SJCRH30 (cell line): ENCODE measurements at regions not wholly inside any gene's neighbourhood (a gene's known extent, or its start where the extent isn't known, plus 50 kb on each side); places are given as distances from the start of the nearest gene placed in this dataset.

Experiments used
- DNase-seq, 2 experiments: peaks; one replicate each; pipeline ENCODE4 v3.0.0-alpha.2; 2015 to 2020
- H3K27ac ChIP-seq: fragments of 250-450 bp; sonication (Bioruptor Pico); 2 replicates; pipeline ENCODE4 v1.5.1; 2020; ENCODE audit warnings: mild to moderate bottlenecking, moderate library complexity
- H3K27me3 ChIP-seq: fragments of 250-450 bp; sonication (Bioruptor Pico); 2 replicates; pipeline ENCODE4 v1.5.1; 2020; ENCODE audit warnings: mild to moderate bottlenecking, moderate library complexity
- H3K36me3 ChIP-seq: fragments of 250-450 bp; sonication (Bioruptor Pico); 2 replicates; pipeline ENCODE4 v1.5.1; 2020; ENCODE audit warnings: mild to moderate bottlenecking, moderate library complexity
- H3K4me1 ChIP-seq: fragments of 250-450 bp; sonication (Bioruptor Pico); 2 replicates; pipeline ENCODE4 v1.5.1; 2020; ENCODE audit warnings: mild to moderate bottlenecking, moderate library complexity
- H3K4me3 ChIP-seq: fragments of 250-450 bp; sonication (Bioruptor Pico); 2 replicates; pipeline ENCODE4 v1.5.1; 2020; ENCODE audit warnings: mild to moderate bottlenecking, moderate library complexity
- H3K9me3 ChIP-seq: fragments of 250-450 bp; sonication (Bioruptor Pico); replicated peaks from 2 replicates; pipeline ENCODE4 v1.5.1; 2020; ENCODE audit warnings: mild to moderate bottlenecking, moderate library complexity

DNA sequence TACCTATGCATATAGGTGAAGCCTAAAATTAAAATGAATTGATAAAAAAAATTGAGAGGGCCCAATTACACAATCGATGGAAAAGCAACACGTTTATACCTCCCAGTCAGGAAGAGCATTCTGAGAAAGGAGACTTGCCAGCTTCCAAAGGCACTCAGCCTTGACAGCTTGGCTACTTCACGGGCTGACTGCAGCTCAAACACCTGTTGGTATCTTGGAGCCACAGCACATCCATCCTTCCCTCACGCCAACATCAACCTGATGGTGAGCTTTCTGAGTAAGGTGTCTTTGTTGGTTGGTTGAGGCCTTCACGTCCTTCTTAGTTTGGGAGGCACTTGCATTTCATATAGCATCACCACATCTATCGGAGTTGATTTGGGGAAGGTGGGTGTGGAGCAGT is 598.9 kb upstream of the DIPK2B start:
- Histone ChIP-seq H3K4me3 (no peak overlapping the region), H3K36me3 (no peaks in the 10 kb centered on the region), H3K27me3 (no peaks in the 10 kb centered on the region), H3K27ac (no peak overlapping the region), H3K4me1 (no peaks in the 10 kb centered on the region), H3K9me3 (no peaks in the 10 kb centered on the region)
- no peak for DNase-seq

DNA sequence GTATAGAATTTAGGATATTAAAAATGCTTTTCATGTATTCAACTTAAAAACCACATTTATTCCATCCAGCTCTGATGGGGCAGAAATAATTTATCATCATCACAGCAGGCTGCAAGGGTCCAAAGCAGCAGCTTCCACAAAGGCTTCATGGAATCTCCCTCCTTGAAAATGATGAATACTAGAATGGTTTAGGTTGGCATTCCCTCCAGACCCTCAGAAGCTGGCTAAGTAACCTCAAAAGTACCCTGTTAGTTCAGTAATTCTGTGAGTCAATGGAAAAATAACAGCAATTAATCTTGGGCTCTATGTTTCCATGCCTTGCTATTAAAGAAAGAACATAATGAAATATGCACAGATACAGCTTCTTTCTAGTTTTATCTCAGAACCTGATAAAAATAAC is 594.9 kb upstream of the DIPK2B start:
- H3K27ac ChIP-seq, result no peak overlapping the region
- DNase-seq, result no peak
- H3K4me3 ChIP-seq, result no peak overlapping the region
- no peaks in the 10 kb centered on the region for H3K4me1 ChIP-seq
- no peaks in the 10 kb centered on the region for H3K9me3 ChIP-seq
- H3K36me3 ChIP-seq, result no peaks in the 10 kb centered on the region
- H3K27me3 ChIP-seq, result no peaks in the 10 kb centered on the region

DNA sequence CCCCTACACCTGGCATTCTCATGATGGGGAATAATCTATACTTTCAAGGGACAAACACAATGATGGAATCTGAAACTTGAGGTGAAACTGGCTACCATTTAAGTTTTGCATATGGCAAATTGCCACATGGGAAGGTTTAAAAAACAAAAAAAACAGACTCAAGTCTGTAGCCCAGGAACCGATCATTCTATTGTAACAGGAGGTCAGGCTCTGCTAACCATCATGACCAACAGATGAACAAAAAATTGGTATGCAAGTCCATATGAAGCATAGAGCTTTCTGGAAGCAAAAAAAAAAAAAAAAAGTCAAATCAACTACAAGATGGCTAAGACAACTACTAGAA is 594.3 kb upstream of the DIPK2B start:
- Histone ChIP-seq H3K4me3 (no peak overlapping the region), H3K36me3 (no peaks in the 10 kb centered on the region), H3K4me1 (no peaks in the 10 kb centered on the region), H3K27ac (no peak overlapping the region), H3K27me3 (no peaks in the 10 kb centered on the region), H3K9me3 (no peaks in the 10 kb centered on the region)
- DNase-seq, result no peak

DNA sequence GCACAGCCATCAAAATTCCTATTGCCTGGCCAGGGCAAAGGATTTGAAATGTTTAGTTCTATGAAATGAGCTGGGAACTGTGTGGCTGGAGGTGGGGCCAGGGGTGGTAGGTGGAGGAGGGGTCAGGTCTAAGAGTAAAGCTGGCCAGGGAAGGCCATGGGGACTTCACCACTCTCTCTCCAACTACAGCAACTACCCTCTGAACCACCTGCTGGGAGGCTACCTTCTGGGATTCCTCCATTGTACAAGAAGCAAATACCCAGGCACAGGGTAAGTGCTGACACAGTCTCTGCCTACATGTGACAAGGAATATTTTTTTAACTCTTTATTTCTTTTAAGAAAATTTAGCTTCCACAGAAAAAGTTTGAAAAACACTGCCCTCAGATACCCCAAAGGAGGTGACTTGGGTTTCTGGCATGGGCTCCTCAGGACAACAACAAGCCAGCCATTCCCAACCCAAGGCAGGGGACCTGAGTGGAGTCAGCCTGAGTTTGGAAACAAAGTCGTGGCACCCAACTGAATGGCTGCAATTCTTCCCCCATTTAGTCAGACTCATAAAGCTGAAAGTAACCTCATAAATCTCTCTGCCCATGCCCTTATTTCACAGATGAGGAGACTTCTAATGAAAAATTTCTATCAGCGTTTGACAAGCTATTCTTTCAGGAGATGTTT is 593.8 kb upstream of the DIPK2B start:
- Histone ChIP-seq H3K27me3 (no peaks in the 10 kb centered on the region), H3K4me3 (no peak overlapping the region), H3K36me3 (no peaks in the 10 kb centered on the region), H3K4me1 (no peaks in the 10 kb centered on the region), H3K27ac (no peak overlapping the region), H3K9me3 (no peaks in the 10 kb centered on the region)
- DNase-seq, result no peak

DNA sequence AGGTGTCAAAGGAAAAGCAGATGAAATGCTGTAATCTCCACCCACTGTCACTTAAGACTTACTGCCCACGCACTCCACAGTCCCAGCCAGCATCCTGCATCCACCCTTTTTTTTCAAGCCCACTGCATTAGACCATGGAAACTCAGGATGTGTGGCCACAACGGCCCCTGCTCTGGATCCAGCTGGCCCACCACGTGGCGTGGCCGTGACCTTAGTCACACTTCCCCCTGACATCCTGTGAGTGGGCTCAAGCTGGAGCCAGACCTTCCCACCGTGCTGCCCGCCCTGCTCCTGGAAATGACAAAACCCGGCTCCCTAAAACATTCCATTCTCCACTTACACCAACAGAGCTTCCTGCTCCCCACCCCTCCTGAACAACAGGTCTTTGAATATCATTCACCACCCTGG is 588.3 kb upstream of the DIPK2B start:
- no peak overlapping the region for H3K4me3 ChIP-seq
- DNase-seq, result no peak
- H3K9me3 ChIP-seq, result no peaks in the 10 kb centered on the region
- H3K27ac ChIP-seq, result no peak overlapping the region
- H3K4me1 ChIP-seq, result no peaks in the 10 kb centered on the region
- no peaks in the 10 kb centered on the region for H3K36me3 ChIP-seq
- H3K27me3 ChIP-seq, result no peaks in the 10 kb centered on the region

DNA sequence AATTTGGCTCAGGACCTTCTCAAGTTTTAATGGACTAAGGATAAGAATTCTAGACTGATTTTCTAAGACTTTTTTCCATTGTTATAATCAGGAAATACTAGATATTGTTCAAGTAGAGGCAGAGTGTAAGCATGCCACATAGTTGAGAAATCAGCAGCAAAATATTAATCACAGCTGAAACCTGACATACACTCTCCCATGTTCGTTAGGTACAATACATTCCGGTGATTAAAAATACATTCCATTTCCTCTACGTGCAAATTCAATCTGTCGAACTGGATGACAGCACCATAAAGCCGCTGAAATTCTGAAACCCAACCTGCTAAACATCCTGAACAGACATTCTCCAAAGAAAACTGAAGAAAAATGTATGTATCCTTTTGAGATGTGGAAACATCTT is 587.6 kb upstream of the DIPK2B start:
- no peak for DNase-seq
- no peak overlapping the region for H3K27ac ChIP-seq
- H3K4me3 ChIP-seq, result no peak overlapping the region
- H3K27me3 ChIP-seq, result no peaks in the 10 kb centered on the region
- H3K9me3 ChIP-seq, result no peaks in the 10 kb centered on the region
- no peaks in the 10 kb centered on the region for H3K4me1 ChIP-seq
- no peaks in the 10 kb centered on the region for H3K36me3 ChIP-seq

DNA sequence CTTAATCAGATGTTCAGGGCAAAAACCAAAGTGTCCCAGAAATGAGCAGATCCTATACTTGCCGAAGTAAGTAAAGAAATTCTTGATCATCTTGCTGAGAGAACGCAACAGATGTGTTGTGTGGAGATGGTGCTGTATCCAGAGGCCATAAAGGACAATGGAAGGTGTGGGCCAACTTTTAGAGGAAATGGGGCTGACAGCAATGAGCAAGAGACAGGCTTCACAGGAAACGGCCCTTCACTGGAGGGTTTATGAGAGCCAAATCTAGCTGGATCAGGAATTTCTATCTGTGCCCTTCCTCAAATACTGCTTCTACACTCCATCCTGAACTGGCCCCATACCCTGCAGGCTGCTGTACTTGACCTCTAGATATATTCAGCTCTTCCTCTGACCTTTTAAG is 583.9 kb upstream of the DIPK2B start:
- H3K27me3 ChIP-seq, result no peaks in the 10 kb centered on the region
- no peak overlapping the region for H3K4me3 ChIP-seq
- no peaks in the 10 kb centered on the region for H3K4me1 ChIP-seq
- no peak overlapping the region for H3K27ac ChIP-seq
- no peaks in the 10 kb centered on the region for H3K36me3 ChIP-seq
- no peaks in the 10 kb centered on the region for H3K9me3 ChIP-seq
- DNase-seq, result no peak

DNA sequence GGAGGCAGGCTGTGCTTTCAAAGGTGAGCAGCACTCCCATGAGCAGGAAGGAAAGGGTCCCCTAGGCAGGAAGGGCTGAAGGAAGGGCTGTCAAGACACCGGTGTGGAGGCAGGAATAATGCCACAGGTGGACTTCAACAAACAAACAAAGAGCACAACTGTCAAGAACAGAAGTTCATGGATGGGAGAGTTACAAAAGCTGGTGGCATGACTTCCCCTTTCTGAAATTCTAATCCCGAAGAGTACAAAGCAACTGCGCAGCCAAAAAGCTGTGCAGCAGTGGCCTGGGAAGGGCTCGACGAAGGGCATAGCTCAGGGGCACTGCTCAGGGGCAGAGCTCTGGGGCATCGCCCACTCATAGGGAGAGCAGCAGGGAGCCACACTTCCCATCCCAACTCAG is 582.3 kb upstream of the DIPK2B start:
- H3K9me3 ChIP-seq, result no peaks in the 10 kb centered on the region
- no peak overlapping the region for H3K27ac ChIP-seq
- H3K4me1 ChIP-seq, result no peaks in the 10 kb centered on the region
- no peak overlapping the region for H3K4me3 ChIP-seq
- H3K36me3 ChIP-seq, result no peaks in the 10 kb centered on the region
- DNase-seq, result no peak
- H3K27me3 ChIP-seq, result no peaks in the 10 kb centered on the region

DNA sequence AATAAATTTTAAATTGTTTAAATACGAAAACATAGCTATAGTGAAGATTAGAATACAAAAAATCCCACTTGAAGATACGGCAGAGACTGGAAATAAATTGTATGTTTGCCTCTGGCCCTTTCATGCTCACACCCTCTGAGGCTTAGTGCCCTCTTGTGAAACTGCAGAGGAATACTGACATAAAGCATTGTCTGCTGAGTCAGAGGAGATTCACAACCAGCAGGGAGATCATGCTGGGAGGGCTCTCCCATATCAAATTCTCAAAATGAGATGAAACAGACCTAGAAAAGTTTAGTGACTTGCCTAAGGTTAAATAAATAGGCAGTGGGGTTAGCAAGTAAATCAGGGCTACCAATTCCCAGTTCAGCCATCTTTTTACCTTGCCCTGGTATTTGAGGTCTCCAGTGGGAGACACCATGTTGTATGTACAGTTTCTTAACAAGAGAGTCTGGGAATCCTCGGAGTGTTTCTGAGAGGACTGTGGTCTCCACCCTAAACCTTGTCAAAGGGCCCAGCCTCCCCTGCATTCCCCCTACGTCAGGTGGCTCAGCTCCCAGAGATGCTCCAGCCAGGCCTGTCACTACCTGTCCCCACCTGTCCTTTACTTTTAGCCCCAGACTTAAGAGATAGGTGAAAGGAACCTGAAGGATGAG is 581.4 kb upstream of the DIPK2B start:
- H3K4me1 ChIP-seq, result no peaks in the 10 kb centered on the region
- no peaks in the 10 kb centered on the region for H3K36me3 ChIP-seq
- DNase-seq, result no peak
- no peak overlapping the region for H3K4me3 ChIP-seq
- no peaks in the 10 kb centered on the region for H3K9me3 ChIP-seq
- H3K27me3 ChIP-seq, result no peaks in the 10 kb centered on the region
- H3K27ac ChIP-seq, result no peak overlapping the region

DNA sequence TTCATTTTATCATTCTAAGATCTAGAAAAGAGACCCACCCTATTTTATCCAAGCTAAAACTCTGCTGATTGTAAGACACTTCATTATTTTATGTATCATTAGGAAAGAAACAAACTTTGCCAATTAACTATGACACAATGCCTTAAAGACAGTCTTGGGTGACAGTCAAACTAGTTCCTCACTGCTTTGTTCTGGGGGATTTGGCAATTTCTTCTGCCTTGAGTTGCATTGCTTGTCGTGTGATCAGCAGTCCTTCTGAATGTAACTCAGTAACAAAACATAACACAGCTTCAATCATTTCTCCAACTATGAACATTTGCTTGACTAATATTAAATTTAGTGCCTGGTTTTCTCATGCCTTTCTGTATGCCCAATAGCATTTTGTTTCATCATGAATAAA is 577.9 kb upstream of the DIPK2B start:
- no peak for DNase-seq
- Histone ChIP-seq H3K4me3 (no peak overlapping the region), H3K27me3 (no peaks in the 10 kb centered on the region), H3K36me3 (no peaks in the 10 kb centered on the region), H3K27ac (no peak overlapping the region), H3K4me1 (no peaks in the 10 kb centered on the region), H3K9me3 (no peaks in the 10 kb centered on the region)

DNA sequence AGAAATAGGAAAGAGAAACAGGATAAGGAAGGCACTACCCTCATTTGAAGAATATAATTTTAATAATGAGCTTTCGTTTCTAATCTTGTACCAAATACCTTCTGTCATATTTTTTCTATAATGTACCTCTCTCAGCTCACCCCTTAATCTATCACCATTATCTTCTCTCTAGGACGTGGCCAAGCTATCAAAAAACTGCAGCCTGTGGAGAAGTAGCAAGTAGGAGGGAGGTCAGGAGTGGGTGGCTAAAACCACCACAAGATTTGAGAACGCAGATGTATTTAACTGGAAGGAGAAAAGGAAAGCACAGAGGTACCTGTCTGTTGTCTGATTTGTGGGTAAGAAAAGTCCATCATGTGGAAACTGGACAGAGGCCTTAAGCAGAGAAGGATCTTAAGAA is 576.7 kb upstream of the DIPK2B start:
- DNase-seq, result no peak
- H3K27me3 ChIP-seq, result no peaks in the 10 kb centered on the region
- no peak overlapping the region for H3K4me3 ChIP-seq
- no peaks in the 10 kb centered on the region for H3K36me3 ChIP-seq
- H3K4me1 ChIP-seq, result no peaks in the 10 kb centered on the region
- no peak overlapping the region for H3K27ac ChIP-seq
- no peaks in the 10 kb centered on the region for H3K9me3 ChIP-seq

DNA sequence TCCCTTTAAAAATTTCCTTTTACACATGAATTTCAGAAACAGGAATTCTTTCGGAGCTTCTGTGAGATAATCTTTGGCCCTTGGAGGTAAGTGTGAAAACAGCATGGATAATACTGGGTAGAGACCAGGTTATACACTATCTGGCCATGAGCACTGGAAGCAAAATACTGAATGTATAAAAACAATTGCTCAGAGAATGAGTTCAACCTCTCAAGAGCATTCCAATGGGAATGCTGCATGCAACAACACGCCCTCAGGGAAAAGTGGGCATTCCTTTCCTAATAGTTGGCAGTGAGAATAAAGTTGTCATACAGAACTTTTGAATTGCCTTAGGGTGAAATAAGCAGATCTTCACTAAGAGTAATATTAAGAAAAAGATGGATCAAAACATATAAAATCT is 574.8 kb upstream of the DIPK2B start:
- Histone ChIP-seq H3K9me3 (no peaks in the 10 kb centered on the region), H3K4me1 (no peaks in the 10 kb centered on the region), H3K27ac (no peak overlapping the region), H3K27me3 (no peaks in the 10 kb centered on the region), H3K4me3 (no peak overlapping the region), H3K36me3 (no peaks in the 10 kb centered on the region)
- DNase-seq, result peak in 1 of 2 experiments; percentile 5

DNA sequence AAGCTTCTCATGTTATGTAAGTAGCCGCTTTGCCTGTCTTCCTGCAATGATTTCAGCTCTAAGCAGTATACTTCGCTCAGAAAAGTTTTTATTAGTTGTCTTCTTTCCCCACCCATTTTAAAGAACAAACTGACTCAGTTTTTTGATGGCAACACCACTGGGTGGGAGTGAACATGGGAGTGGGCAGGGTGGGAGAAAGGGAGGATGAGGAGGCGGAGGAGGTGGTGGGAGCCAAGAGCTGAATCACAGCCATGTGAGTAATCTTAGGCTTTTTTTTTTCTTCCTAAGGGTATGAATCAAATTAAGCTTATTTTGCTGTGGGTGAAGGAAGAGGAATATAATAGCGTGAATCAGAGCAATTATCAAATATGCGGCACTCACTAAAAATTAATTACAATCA is 574.3 kb upstream of the DIPK2B start:
- Histone ChIP-seq H3K9me3 (no peaks in the 10 kb centered on the region), H3K4me3 (no peak overlapping the region), H3K4me1 (no peaks in the 10 kb centered on the region), H3K27ac (no peak overlapping the region), H3K27me3 (no peaks in the 10 kb centered on the region), H3K36me3 (no peaks in the 10 kb centered on the region)
- no peak for DNase-seq

DNA sequence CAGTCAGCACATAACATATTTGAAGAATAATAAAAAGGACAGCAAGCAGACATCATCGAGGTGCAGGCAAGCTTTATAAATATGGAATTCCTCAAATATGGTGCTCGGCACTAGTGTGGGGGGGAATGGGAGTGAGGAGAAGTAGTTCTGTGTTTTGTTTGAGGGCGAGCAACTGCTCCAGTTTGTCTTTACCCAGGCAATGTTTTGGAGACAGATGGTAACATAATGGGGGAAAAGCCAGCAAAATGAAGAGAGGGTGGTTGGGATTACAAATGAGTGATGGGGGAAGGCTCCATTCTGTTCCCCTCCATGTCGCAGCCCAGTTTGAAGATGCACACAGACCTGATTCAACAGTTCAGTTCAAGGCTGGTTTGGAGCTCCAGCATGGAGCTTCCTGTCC is 572.9 kb upstream of the DIPK2B start:
- Histone ChIP-seq H3K4me1 (no peaks in the 10 kb centered on the region), H3K27ac (no peak overlapping the region), H3K4me3 (no peak overlapping the region), H3K36me3 (no peaks in the 10 kb centered on the region), H3K9me3 (no peaks in the 10 kb centered on the region), H3K27me3 (no peaks in the 10 kb centered on the region)
- DNase-seq, result no peak

DNA sequence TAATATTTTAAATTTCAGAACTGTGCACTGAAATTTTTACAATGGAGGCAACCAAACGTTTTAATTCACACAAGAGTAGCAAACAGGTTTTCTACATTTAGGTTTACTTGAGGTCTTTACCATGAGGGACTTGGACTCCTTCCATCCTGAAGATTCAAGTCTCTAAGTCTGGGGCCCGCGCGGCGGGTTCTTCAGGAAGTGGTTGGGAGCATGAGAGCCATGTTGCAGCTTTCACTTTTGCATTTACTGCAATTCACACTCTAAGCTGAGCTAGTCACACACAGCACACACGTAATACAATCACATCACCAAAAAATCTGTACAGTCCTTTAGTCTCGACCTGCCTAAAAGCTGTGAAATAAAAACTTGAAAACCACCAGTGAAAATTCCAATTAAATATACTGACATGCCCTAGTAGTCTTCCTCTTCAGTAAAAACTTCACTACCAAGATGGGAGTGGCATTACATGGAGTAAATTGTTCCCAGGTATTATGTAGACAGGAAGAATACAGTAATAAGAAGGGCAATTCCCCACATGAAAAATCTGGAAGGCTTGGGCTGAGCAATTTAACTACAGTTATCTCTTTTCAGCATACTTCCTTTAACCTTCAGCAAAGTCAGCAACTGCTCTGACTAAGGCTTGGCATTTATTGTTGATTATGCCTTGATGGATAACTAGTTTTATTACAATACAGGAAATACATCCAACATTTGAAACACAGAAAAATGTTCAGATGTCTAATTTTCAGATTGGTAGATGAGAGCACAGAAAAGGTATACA is 571.1 kb upstream of the DIPK2B start:
- H3K27ac ChIP-seq, result no peak overlapping the region
- H3K4me1 ChIP-seq, result no peaks in the 10 kb centered on the region
- no peaks in the 10 kb centered on the region for H3K27me3 ChIP-seq
- no peak overlapping the region for H3K4me3 ChIP-seq
- H3K9me3 ChIP-seq, result no peaks in the 10 kb centered on the region
- DNase-seq, result no peak
- no peaks in the 10 kb centered on the region for H3K36me3 ChIP-seq

DNA sequence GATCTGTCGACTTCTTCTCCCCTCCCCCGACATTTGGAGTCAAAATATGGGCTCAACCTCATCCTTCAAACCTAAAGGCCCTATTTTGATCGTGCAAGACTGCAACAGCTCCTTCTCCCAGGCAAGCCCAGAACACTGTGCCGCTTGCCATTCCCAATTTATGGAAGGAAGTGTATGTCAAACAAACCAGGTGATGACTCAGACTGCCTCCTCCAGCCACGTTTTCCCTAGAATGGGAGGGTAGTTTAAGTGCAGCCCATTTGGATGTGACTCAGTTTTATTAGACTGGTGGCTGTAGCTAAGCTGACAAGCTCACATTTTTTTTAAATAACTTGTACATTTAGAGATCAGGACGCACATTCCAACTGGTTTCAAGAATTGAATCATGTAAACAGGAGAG is 570.4 kb upstream of the DIPK2B start:
- peak in 1 of 2 experiments; percentile 15 for DNase-seq
- no peaks in the 10 kb centered on the region for H3K9me3 ChIP-seq
- no peaks in the 10 kb centered on the region for H3K4me1 ChIP-seq
- H3K27ac ChIP-seq, result no peak overlapping the region
- no peaks in the 10 kb centered on the region for H3K36me3 ChIP-seq
- H3K27me3 ChIP-seq, result no peaks in the 10 kb centered on the region
- peak overlapping the region; percentile 51 for H3K4me3 ChIP-seq
